ENCODE measurements at regions not wholly inside any gene's neighbourhood (a gene's known extent, or its start where the extent isn't known, plus 50 kb on each side); places are given as distances from the start of the nearest gene placed in this dataset.
"Not testable (repeated sequence)": the region's sequence is repeated elsewhere in the genome, so short reads cannot be mapped to it uniquely, and the experiment has no call there.

DNA sequence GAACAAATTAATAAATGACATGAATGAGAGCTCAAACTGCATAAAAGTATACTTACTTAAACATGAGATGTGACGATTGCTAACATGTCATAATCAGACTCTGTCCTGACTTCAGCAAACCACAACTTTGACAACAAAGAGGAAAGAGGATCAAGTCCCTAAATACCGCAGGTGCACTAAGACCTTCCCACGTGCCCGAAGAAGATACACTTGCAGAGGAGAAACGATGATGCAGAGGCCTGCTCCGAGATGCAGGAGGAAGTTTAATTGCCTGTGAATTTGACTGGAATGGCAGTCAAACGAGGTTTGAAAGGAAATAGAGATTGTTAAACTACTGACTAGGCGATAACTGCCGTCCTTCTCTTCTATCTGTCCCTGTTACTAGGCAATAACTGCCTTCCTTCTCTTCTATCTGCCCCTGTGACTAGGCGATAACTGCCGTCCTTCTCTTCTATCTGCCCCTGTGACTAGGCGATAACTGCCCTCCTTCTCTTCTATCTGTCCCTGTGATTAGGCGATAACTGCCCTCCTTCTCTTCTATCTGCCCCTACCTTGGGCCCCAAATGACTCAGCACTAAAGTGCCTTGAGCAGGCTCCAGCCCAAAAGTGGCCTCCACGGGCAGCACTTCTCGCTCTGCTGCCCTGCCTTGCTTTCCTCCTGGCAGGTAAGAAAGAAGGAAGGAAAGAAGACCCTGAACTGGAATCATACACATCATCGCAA lies 2226.0 kb upstream of the DEFB115 start:
- H3K9ac ChIP-seq (ENCODE audit: control insufficient read depth, extremely low read depth, insufficient read depth, low read length); H4K20me1 ChIP-seq (ENCODE audit: control insufficient read depth, extremely low read depth, insufficient read depth, low read length); H3K4me1 ChIP-seq (ENCODE audit: control insufficient read depth, extremely low read depth, insufficient read depth, low read length); H3K9me3 ChIP-seq (ENCODE audit: control insufficient read depth, low read depth, low read length); H3K4me3 ChIP-seq (ENCODE audit: control insufficient read depth in 2 of 3, extremely low read depth in 1 of 3, insufficient read depth in 2 of 3, low read depth in 1 of 3, low read length in 3 of 3); H3K9me1 ChIP-seq (ENCODE audit: control insufficient read depth, extremely low read depth, insufficient read depth, low read length); H3K36me3 ChIP-seq (ENCODE audit: control insufficient read depth in 2 of 2, extremely low read depth in 1 of 2, insufficient read depth in 2 of 2, low read length in 2 of 2); H3K79me2 ChIP-seq (ENCODE audit: control insufficient read depth, insufficient read depth, low read length); H3K27ac ChIP-seq (ENCODE audit: control insufficient read depth, insufficient read depth, low read length); H3K4me2 ChIP-seq (ENCODE audit: control insufficient read depth, extremely low read depth, insufficient read depth, low read depth, low read length); dilution Hi-C loops (cut with MboI; ENCODE audit: extremely low pct_ligation_motif_present, low sequenced_read_pairs); H3K27me3 ChIP-seq (ENCODE audit: control insufficient read depth, extremely low read depth, insufficient read depth, low read length); DNase-seq (ENCODE audit: low read depth, low spot score); FAIRE-seq; H2AFZ ChIP-seq (ENCODE audit: control insufficient read depth, low read length): not testable (repeated sequence)

DNA sequence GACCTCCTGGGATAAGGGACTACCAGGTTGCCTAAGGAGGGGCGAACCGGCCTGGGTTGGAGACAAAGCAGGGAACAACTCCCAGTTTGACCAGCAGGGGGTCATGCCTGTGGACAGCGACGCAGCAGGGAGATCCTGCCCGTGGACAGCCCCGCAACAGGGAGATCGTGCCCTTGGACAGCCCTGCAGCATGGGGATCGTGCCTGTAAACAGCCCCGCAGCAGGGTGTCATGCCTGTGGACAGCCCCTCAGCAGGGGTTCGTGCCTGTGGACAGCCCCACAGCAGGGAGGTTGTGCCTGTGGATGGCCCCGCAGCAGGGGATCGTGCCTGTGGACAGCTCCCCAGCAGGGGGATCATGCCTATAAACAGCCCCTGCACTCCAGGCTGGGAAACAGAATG lies 2213.2 kb upstream of the DEFB115 start:
- H3K4me2 ChIP-seq (ENCODE audit: control insufficient read depth, extremely low read depth, insufficient read depth, low read depth, low read length); H3K79me2 ChIP-seq (ENCODE audit: control insufficient read depth, insufficient read depth, low read length); H4K20me1 ChIP-seq (ENCODE audit: control insufficient read depth, extremely low read depth, insufficient read depth, low read length); H2AFZ ChIP-seq (ENCODE audit: control insufficient read depth, low read length); DNase-seq (ENCODE audit: low read depth, low spot score); H3K9me3 ChIP-seq (ENCODE audit: control insufficient read depth, low read depth, low read length); H3K4me3 ChIP-seq (ENCODE audit: control insufficient read depth in 2 of 3, extremely low read depth in 1 of 3, insufficient read depth in 2 of 3, low read depth in 1 of 3, low read length in 3 of 3); dilution Hi-C loops (cut with MboI; ENCODE audit: extremely low pct_ligation_motif_present, low sequenced_read_pairs); H3K9me1 ChIP-seq (ENCODE audit: control insufficient read depth, extremely low read depth, insufficient read depth, low read length); H3K36me3 ChIP-seq (ENCODE audit: control insufficient read depth in 2 of 2, extremely low read depth in 1 of 2, insufficient read depth in 2 of 2, low read length in 2 of 2); H3K4me1 ChIP-seq (ENCODE audit: control insufficient read depth, extremely low read depth, insufficient read depth, low read length); H3K9ac ChIP-seq (ENCODE audit: control insufficient read depth, extremely low read depth, insufficient read depth, low read length); H3K27me3 ChIP-seq (ENCODE audit: control insufficient read depth, extremely low read depth, insufficient read depth, low read length); FAIRE-seq; H3K27ac ChIP-seq (ENCODE audit: control insufficient read depth, insufficient read depth, low read length): not testable (repeated sequence)

- H4K20me1 ChIP-seq (ENCODE audit: control insufficient read depth, extremely low read depth, insufficient read depth, low read length); H3K4me3 ChIP-seq (ENCODE audit: control insufficient read depth in 2 of 3, extremely low read depth in 1 of 3, insufficient read depth in 2 of 3, low read depth in 1 of 3, low read length in 3 of 3); H3K36me3 ChIP-seq (ENCODE audit: control insufficient read depth in 2 of 2, extremely low read depth in 1 of 2, insufficient read depth in 2 of 2, low read length in 2 of 2); dilution Hi-C loops (cut with MboI; ENCODE audit: extremely low pct_ligation_motif_present, low sequenced_read_pairs); FAIRE-seq; H3K27ac ChIP-seq (ENCODE audit: control insufficient read depth, insufficient read depth, low read length); H3K79me2 ChIP-seq (ENCODE audit: control insufficient read depth, insufficient read depth, low read length); H3K9me3 ChIP-seq (ENCODE audit: control insufficient read depth, low read depth, low read length); H3K9me1 ChIP-seq (ENCODE audit: control insufficient read depth, extremely low read depth, insufficient read depth, low read length); H3K27me3 ChIP-seq (ENCODE audit: control insufficient read depth, extremely low read depth, insufficient read depth, low read length); H3K4me1 ChIP-seq (ENCODE audit: control insufficient read depth, extremely low read depth, insufficient read depth, low read length); H2AFZ ChIP-seq (ENCODE audit: control insufficient read depth, low read length); H3K9ac ChIP-seq (ENCODE audit: control insufficient read depth, extremely low read depth, insufficient read depth, low read length); DNase-seq (ENCODE audit: low read depth, low spot score); H3K4me2 ChIP-seq (ENCODE audit: control insufficient read depth, extremely low read depth, insufficient read depth, low read depth, low read length): not testable (repeated sequence)
- TF ChIP-seq CTCF (optimal IDR thresholded peaks at IDR 0.05 in 1 of 3, IDR thresholded peaks at IDR 0.05 in 1 of 3, conservative IDR thresholded peaks at IDR 0.05 in 1 of 3; ENCODE audit: extremely low read depth in 1 of 3, insufficient read depth in 2 of 3, low read length in 3 of 3): peak in 1 of 3 experiments; percentile 17
Observed at GRCh38 chr20:29050008-29050606, 2207.4 kb upstream of the DEFB115 start.
